ENCODE measurements at regions not wholly inside any gene's neighbourhood (a gene's known extent, or its start where the extent isn't known, plus 50 kb on each side); places are given as distances from the start of the nearest gene placed in this dataset.

DNA sequence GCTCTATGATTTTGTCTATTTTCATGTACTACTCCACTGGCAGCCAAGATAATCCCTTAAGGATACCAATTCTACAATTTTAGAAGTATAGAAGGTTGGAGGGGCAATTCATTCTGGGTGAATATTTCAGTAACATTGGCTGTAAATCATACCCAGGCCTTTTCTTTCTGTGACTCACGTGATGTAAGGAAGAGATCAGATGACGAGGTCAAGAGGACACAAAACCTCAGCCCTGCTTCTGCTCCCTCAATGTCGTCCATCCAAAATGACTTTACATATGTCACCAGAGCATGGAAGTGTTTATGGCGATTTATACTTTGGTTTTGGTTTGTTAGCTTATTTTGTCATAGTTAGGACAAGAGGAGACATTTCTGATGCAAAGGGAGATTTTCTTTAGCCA, 70.7 kb upstream of the SLC4A4 start:
- Histone ChIP-seq H3K27me3 (ENCODE audit: control insufficient read depth, insufficient read depth, low read length) (no peaks in the 10 kb centered on the region), H3K27ac (ENCODE audit: low read length) (no peak overlapping the region), H3K4me3 (ENCODE audit: low read length) (no peak overlapping the region), H3K9me3 (ENCODE audit: control insufficient read depth, insufficient read depth, low read length) (no peaks in the 10 kb centered on the region), H3K4me1 (ENCODE audit: control insufficient read depth, insufficient read depth, low read length) (no peaks in the 10 kb centered on the region), H3K36me3 (ENCODE audit: control insufficient read depth, insufficient read depth, low read length) (no peaks in the 10 kb centered on the region)
- DNase-seq (ENCODE audit: low read depth, low spot score) = no peak
- WGBS (ENCODE audit: insufficient coverage, insufficient read length) = no CpG with 5 or more reads among the region's 4 CpGs

DNA sequence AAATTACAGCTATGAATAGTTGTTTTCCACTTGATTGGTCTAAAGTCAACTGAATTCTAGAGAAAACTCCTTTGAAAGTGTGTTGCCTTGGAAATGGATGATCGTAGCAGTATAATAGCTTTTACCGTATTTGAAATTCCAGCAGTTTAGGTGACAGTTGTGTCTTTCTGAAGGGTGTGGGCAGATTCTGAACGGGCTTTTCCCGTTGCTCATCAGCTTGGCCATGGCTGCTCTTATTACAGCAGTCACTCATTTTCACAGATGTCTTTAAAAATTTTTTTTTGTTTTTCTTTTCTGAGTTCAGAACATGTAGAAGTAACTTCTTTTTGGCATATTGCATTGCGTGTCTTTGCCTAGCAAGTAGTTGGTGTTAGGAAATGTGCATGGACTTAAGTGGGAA, 69.6 kb upstream of the SLC4A4 start:
- DNase-seq (ENCODE audit: low read depth, low spot score) = no peak
- H3K27ac ChIP-seq (ENCODE audit: low read length) = no peak overlapping the region
- H3K27me3 ChIP-seq (ENCODE audit: control insufficient read depth, insufficient read depth, low read length) = no peaks in the 10 kb centered on the region
- H3K4me1 ChIP-seq (ENCODE audit: control insufficient read depth, insufficient read depth, low read length) = no peaks in the 10 kb centered on the region
- H3K4me3 ChIP-seq (ENCODE audit: low read length) = no peak overlapping the region
- no peaks in the 10 kb centered on the region for H3K9me3 ChIP-seq (ENCODE audit: control insufficient read depth, insufficient read depth, low read length)
- no peaks in the 10 kb centered on the region for H3K36me3 ChIP-seq (ENCODE audit: control insufficient read depth, insufficient read depth, low read length)
- WGBS (ENCODE audit: insufficient coverage, insufficient read length) = no CpG with 5 or more reads among the region's 5 CpGs

DNA sequence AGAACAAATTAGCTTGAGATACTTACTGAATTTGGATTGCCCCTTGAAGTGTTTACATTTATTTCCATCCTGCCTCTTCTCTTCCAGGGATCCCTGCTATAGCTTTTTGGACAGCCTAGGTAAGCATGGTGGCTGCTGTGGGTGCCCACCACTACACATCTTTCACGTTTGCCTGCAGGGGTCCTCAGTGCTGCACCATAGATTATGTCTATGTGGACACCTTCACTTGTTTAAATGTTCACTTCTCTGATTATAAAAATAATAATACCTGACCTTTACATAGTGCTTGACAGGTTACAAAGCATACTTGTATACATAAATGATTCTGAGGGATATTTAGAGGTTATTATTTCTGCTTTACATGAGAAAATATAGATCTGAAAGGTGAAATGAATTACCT, 67.9 kb upstream of the SLC4A4 start:
- Histone ChIP-seq H3K27me3 (ENCODE audit: control insufficient read depth, insufficient read depth, low read length) (no peaks in the 10 kb centered on the region), H3K4me1 (ENCODE audit: control insufficient read depth, insufficient read depth, low read length) (no peaks in the 10 kb centered on the region), H3K4me3 (ENCODE audit: low read length) (no peak overlapping the region), H3K27ac (ENCODE audit: low read length) (no peak overlapping the region), H3K36me3 (ENCODE audit: control insufficient read depth, insufficient read depth, low read length) (no peaks in the 10 kb centered on the region), H3K9me3 (ENCODE audit: control insufficient read depth, insufficient read depth, low read length) (no peaks in the 10 kb centered on the region)
- WGBS (ENCODE audit: insufficient coverage, insufficient read length) = no CpG with 5 or more reads among the region's 1 CpG
- DNase-seq (ENCODE audit: low read depth, low spot score) = peak; percentile 7

DNA sequence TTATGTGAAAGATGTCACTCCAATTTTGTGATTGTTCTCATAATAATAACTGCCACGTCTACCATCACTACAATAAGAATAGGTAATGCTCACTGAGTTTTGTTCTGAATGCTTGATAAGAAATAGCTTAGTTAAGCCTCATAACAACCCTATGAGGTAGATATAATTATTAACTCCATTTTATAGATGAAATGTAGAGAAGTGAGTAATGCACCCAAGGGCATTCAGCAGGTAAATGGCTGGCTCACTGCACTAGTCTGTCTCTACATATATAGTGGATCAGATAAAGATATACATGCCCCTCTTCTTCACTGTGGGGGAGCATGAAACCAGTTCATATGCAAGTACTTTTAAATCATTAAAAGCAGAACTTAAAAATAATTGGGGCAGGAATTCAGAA, 65.8 kb upstream of the SLC4A4 start:
- WGBS (ENCODE audit: insufficient coverage, insufficient read length) = no CpG with 5 or more reads among the region's 1 CpG
- Histone ChIP-seq H3K36me3 (ENCODE audit: control insufficient read depth, insufficient read depth, low read length) (no peaks in the 10 kb centered on the region), H3K4me1 (ENCODE audit: control insufficient read depth, insufficient read depth, low read length) (no peaks in the 10 kb centered on the region), H3K27me3 (ENCODE audit: control insufficient read depth, insufficient read depth, low read length) (no peaks in the 10 kb centered on the region), H3K27ac (ENCODE audit: low read length) (no peak overlapping the region), H3K9me3 (ENCODE audit: control insufficient read depth, insufficient read depth, low read length) (no peaks in the 10 kb centered on the region), H3K4me3 (ENCODE audit: low read length) (no peak overlapping the region)
- no peak for DNase-seq (ENCODE audit: low read depth, low spot score)

DNA sequence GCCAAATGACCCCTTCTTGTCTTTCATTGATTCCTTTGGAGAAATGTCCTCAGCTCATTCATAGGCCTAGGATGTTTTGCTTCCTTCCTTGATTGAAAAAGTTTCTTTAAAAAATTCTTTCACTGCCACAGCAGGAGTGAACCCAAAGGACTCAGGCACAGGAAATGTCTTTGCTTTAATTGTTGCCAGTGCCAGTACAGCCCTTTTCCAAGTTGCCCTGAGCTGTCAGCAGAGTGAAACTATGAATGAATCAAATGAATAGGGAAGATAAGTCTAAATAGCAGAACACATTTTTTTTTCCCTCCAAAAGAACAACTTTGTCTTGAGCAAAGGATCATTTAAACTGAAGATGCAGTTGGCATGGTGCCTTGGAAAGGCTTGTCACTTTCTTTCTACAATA, 63.8 kb upstream of the SLC4A4 start:
- Histone ChIP-seq H3K27me3 (ENCODE audit: control insufficient read depth, insufficient read depth, low read length) (no peaks in the 10 kb centered on the region), H3K4me3 (ENCODE audit: low read length) (no peak overlapping the region)

DNA sequence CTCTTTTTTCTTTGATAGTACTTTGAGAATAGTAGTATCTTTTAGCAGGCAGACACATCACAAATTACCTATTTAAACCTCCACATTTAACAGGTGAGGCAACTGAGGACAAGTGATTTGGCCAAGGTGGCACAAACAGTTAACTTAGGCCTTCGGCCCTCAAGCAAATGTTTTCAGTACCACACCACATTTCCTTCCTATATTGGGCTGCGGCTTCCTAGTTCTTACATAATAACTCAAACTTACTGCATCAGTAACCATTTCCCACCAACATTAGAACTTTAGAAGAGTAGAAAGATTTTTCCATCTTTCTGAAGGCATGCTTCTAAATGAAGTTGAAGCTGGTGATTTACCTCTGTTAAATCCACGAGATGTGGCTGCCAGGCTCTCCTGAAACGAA, 63.2 kb upstream of the SLC4A4 start:
- Histone ChIP-seq H3K4me1 (ENCODE audit: control insufficient read depth, insufficient read depth, low read length) (no peaks in the 10 kb centered on the region; the same call in 1 of the 2 replicates), H3K27me3 (ENCODE audit: control insufficient read depth, insufficient read depth, low read length) (no peaks in the 10 kb centered on the region), H3K9me3 (ENCODE audit: control insufficient read depth, insufficient read depth, low read length) (no peaks in the 10 kb centered on the region), H3K36me3 (ENCODE audit: control insufficient read depth, insufficient read depth, low read length) (no peaks in the 10 kb centered on the region), H3K4me3 (ENCODE audit: low read length) (no peak overlapping the region), H3K27ac (ENCODE audit: low read length) (no peak overlapping the region)
- WGBS (ENCODE audit: insufficient coverage, insufficient read length) = no CpG with 5 or more reads among the region's 4 CpGs
- DNase-seq (ENCODE audit: low read depth, low spot score) = no peak

More for the DNA sequence above, 63.8 kb upstream of the SLC4A4 start:
- DNase-seq (ENCODE audit: low read depth, low spot score) = no peak
- no peaks in the 10 kb centered on the region for H3K36me3 ChIP-seq (ENCODE audit: control insufficient read depth, insufficient read depth, low read length)
- no peaks in the 10 kb centered on the region for H3K9me3 ChIP-seq (ENCODE audit: control insufficient read depth, insufficient read depth, low read length)
- no peak overlapping the region for H3K27ac ChIP-seq (ENCODE audit: low read length)
- no peaks in the 10 kb centered on the region; the same call in 1 of the 2 replicates for H3K4me1 ChIP-seq (ENCODE audit: control insufficient read depth, insufficient read depth, low read length)

DNA sequence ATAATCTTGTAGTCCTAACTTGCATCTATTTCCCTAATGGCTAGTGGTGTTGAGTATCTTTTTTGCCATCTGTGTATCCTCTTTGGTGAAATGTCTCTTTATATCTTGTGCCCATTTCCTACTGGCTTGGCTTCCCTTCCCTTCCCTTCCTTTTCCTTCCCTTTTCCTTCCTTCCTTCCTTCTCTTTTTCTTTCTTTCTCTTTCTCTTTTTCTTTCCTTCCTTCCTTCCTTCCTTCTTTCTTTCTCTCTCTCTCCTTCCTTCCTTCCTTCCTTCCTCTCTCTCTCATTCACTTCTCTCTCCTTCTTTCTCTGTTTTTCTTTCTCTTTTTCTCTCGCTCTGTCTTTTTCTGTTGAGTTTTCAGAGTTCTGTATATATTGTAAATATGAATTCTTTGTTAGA, 61.5 kb upstream of the SLC4A4 start:
- Histone ChIP-seq H3K9me3 (ENCODE audit: control insufficient read depth, insufficient read depth, low read length) (no peaks in the 10 kb centered on the region), H3K27ac (ENCODE audit: low read length) (no peak overlapping the region), H3K36me3 (ENCODE audit: control insufficient read depth, insufficient read depth, low read length) (no peaks in the 10 kb centered on the region), H3K27me3 (ENCODE audit: control insufficient read depth, insufficient read depth, low read length) (no peaks in the 10 kb centered on the region), H3K4me3 (ENCODE audit: low read length) (no peak overlapping the region), H3K4me1 (ENCODE audit: control insufficient read depth, insufficient read depth, low read length) (no peaks in the 10 kb centered on the region; the same call in 1 of the 2 replicates)
- no peak for DNase-seq (ENCODE audit: low read depth, low spot score)
- WGBS (ENCODE audit: insufficient coverage, insufficient read length) = 0% methylated on average over 1 of the region's 1 CpG

DNA sequence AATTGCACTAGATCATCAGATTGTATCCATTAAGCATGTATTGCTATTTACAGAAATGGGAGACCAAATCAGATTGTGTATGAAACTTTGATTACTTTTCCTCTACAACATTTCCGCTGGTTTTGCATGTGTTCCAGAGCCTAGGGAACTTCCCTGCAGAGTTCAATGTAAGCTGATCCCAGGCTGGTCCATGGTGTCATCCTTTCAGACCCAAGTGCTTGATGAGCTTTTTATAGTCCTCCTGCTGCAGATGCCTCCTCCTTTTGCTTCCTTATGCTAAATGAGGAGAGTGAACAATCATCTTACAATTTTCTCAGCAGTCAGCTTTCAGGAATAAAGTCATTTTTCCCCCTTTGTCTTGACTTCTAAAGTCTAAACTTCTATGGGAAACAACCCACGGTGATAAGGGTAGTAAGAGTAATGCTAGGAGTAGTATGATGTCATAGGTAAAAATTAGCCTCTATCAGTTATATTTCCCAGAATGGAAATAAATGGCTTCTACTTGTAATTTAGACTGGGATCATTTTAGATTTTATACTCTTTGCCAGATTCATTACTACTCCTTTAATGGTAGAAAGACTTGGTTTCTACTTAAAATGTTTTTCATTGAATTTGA, 55.1 kb upstream of the SLC4A4 start:
- H3K27ac ChIP-seq (ENCODE audit: low read length) = no peak overlapping the region
- DNase-seq (ENCODE audit: low read depth, low spot score) = no peak
- H3K27me3 ChIP-seq (ENCODE audit: control insufficient read depth, insufficient read depth, low read length) = no peaks in the 10 kb centered on the region
- no peaks in the 10 kb centered on the region; the same call in 1 of the 2 replicates for H3K4me1 ChIP-seq (ENCODE audit: control insufficient read depth, insufficient read depth, low read length)
- no peak overlapping the region for H3K4me3 ChIP-seq (ENCODE audit: low read length)
- no CpG with 5 or more reads among the region's 2 CpGs for WGBS (ENCODE audit: insufficient coverage, insufficient read length)
- H3K9me3 ChIP-seq (ENCODE audit: control insufficient read depth, insufficient read depth, low read length) = no peaks in the 10 kb centered on the region
- H3K36me3 ChIP-seq (ENCODE audit: control insufficient read depth, insufficient read depth, low read length) = no peaks in the 10 kb centered on the region

DNA sequence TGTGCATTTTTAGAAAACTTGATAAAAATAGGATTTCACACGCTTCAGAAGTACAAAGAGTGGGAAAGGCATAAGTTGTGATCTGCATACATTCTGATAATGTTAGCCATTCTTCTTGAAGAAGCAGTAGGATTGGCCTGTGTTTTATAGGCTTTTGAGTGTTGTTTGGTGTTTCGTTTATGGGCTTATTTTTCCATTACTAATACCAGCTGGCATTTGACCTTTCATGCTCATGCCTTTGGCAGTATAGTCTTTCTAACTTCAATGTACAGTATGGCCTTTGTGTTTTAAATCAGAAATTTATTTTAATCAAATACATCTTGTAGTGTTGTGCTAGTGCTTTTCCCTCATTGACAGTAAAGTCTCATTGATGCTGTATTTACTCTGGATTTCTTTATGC, 51.5 kb upstream of the SLC4A4 start:
- WGBS (ENCODE audit: insufficient coverage, insufficient read length) = no CpG with 5 or more reads among the region's 2 CpGs
- Histone ChIP-seq H3K27me3 (ENCODE audit: control insufficient read depth, insufficient read depth, low read length) (no peaks in the 10 kb centered on the region), H3K27ac (ENCODE audit: low read length) (no peak overlapping the region), H3K4me1 (ENCODE audit: control insufficient read depth, insufficient read depth, low read length) (no peaks in the 10 kb centered on the region), H3K4me3 (ENCODE audit: low read length) (no peak overlapping the region), H3K9me3 (ENCODE audit: control insufficient read depth, insufficient read depth, low read length) (no peaks in the 10 kb centered on the region), H3K36me3 (ENCODE audit: control insufficient read depth, insufficient read depth, low read length) (no peaks in the 10 kb centered on the region)
- no peak for DNase-seq (ENCODE audit: low read depth, low spot score)

DNA sequence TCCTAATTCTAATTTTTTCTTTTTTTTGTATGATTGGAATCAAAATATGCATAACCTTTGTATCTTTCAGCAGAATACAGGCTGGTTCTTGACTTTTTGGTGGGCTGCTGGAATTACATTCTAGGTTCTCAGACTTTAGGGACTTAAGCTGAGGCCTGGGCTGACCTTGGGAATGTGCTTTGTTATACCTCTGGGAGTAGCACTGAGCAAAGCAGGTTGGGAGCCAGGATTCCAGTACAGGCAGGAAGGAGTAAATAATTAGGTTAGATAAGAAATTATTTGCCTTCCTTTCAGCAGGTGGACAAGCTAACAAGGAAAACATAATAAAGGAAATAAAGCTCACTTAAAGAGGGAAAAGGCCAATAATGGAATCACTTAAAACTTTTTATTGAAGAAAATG, 49.9 kb upstream of the SLC4A4 start:
- DNase-seq (ENCODE audit: low read depth, low spot score) = no peak
- no peaks in the 10 kb centered on the region for H3K27me3 ChIP-seq (ENCODE audit: control insufficient read depth, insufficient read depth, low read length)
- H3K36me3 ChIP-seq (ENCODE audit: control insufficient read depth, insufficient read depth, low read length) = no peaks in the 10 kb centered on the region
- no peak overlapping the region for H3K27ac ChIP-seq (ENCODE audit: low read length)
- no peaks in the 10 kb centered on the region for H3K4me1 ChIP-seq (ENCODE audit: control insufficient read depth, insufficient read depth, low read length)
- no peak overlapping the region for H3K4me3 ChIP-seq (ENCODE audit: low read length)
- no peaks in the 10 kb centered on the region for H3K9me3 ChIP-seq (ENCODE audit: control insufficient read depth, insufficient read depth, low read length)
